ENCODE measurements at regions not wholly inside any gene's neighbourhood (a gene's known extent, or its start where the extent isn't known, plus 50 kb on each side); places are given as distances from the start of the nearest gene placed in this dataset.

DNA sequence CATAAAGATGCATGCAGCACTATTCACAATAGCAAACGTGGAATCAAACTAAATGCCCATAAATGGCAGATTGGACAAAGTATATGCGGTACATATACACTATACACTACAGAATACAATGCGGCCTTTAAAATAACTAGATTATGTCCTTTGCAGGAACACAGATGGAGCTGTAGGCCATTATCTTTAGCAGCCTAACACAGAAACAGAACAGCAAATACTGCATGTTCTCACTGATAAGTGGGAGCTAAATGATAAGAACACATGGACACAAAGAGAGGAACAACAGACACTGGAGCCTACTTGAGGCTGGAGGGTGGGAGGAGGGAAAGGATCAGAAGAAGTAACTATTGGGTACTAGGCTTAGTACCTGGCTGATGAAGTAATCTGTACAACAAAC lies 758.2 kb downstream of the TLE1 start:
- Mint-ChIP-seq H3K4me1 (ENCODE audit: low read depth) (peaks cover 4% of the 10 kb centered on the region), H3K36me3 (ENCODE audit: insufficient read depth) (no peaks in the 10 kb centered on the region), H3K27me3 (no peaks in the 10 kb centered on the region), H3K27ac (no peak overlapping the region), H3K4me3 (ENCODE audit: low read depth) (no peak overlapping the region), H3K9me3 (ENCODE audit: low read depth) (peaks cover 4% of the 10 kb centered on the region)
- no peak for DNase-seq (ENCODE audit: low spot score, unreplicated experiment)
- TF ChIP-seq, protein P1, sequence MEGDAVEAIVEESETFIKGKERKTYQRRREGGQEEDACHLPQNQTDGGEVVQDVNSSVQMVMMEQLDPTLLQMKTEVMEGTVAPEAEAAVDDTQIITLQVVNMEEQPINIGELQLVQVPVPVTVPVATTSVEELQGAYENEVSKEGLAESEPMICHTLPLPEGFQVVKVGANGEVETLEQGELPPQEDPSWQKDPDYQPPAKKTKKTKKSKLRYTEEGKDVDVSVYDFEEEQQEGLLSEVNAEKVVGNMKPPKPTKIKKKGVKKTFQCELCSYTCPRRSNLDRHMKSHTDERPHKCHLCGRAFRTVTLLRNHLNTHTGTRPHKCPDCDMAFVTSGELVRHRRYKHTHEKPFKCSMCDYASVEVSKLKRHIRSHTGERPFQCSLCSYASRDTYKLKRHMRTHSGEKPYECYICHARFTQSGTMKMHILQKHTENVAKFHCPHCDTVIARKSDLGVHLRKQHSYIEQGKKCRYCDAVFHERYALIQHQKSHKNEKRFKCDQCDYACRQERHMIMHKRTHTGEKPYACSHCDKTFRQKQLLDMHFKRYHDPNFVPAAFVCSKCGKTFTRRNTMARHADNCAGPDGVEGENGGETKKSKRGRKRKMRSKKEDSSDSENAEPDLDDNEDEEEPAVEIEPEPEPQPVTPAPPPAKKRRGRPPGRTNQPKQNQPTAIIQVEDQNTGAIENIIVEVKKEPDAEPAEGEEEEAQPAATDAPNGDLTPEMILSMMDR (IDR thresholded peaks at IDR 0.05; ENCODE audit: unreplicated experiment): no peak

DNA sequence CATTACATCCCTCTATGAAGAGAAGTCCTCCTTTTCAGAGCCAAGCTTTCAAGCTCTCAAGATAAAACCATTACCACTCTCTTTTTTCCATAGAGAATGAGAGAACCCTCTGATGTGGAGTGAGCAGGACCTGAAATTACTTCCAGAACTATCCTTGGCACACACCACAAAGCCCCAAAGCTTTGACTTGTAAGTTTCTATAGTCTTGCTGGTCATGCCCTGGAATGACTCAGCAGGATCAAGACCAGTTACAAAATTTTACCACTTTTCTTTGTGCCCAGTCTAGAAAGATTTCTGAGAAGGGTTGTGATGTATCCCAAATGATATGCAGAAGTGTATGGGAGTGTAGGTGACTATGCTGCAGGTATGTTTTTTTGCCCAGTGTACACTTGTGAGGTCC lies 760.6 kb downstream of the TLE1 start:
- peaks cover 4% of the 10 kb centered on the region for H3K4me1 Mint-ChIP-seq (ENCODE audit: low read depth)
- no peaks in the 10 kb centered on the region for H3K27me3 Mint-ChIP-seq
- H3K27ac Mint-ChIP-seq: no peak overlapping the region
- no peak for DNase-seq (ENCODE audit: low spot score, unreplicated experiment)
- H3K4me3 Mint-ChIP-seq (ENCODE audit: low read depth): no peak overlapping the region
- TF ChIP-seq, protein P1 (IDR thresholded peaks at IDR 0.05; ENCODE audit: unreplicated experiment): no peak
- peaks cover 4% of the 10 kb centered on the region for H3K9me3 Mint-ChIP-seq (ENCODE audit: low read depth)
- no peaks in the 10 kb centered on the region for H3K36me3 Mint-ChIP-seq (ENCODE audit: insufficient read depth)

DNA sequence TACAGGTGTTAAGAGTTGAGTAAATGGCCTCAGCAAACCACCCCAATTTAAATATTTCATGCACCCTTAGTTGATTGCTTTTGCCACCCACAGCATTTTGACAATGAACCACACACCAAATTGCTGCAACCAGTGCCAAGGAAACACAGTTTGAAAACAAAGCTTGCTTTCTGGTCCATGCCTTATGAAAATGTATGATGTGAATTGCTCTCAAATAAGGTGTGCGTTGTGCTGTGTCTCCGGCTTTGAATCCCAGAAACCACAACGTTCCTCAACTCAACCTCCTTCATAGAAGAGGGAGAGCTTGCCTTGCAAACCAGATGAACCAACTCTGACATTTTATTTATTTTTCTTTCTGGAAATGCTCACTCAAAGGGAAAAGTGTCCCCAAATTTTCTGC lies 762.7 kb downstream of the TLE1 start:
- no peak for DNase-seq (ENCODE audit: low spot score, unreplicated experiment)
- no peaks in the 10 kb centered on the region for H3K27me3 Mint-ChIP-seq
- TF ChIP-seq, protein P1 (IDR thresholded peaks at IDR 0.05; ENCODE audit: unreplicated experiment): no peak
- peaks cover 4% of the 10 kb centered on the region for H3K4me1 Mint-ChIP-seq (ENCODE audit: low read depth)
- H3K4me3 Mint-ChIP-seq (ENCODE audit: low read depth): no peak overlapping the region
- H3K27ac Mint-ChIP-seq: no peak overlapping the region
- peaks cover 4% of the 10 kb centered on the region for H3K9me3 Mint-ChIP-seq (ENCODE audit: low read depth)
- no peaks in the 10 kb centered on the region for H3K36me3 Mint-ChIP-seq (ENCODE audit: insufficient read depth)

DNA sequence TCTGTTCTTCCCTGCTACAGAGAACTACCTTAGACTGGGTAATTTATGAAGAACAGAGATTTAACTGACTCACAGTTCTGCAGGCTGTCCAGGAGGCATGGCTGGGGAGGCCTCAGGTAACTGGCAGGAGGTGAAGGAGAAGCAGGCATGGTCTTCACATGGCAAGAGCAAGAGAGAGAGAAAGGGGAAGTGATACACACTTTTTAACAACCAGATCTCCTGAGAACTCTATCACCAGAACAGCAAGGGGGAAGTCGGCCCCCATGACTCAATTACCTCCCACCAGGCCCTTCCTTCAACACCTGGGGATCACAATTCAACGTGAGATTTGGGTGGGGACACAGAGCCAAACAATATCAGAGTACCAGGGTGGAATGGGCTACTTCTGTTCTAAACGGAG lies 766.8 kb downstream of the TLE1 start:
- DNase-seq (ENCODE audit: low spot score, unreplicated experiment): no peak
- Mint-ChIP-seq H3K9me3 (ENCODE audit: low read depth) (peaks cover 13% of the 10 kb centered on the region), H3K4me1 (ENCODE audit: low read depth) (no peaks in the 10 kb centered on the region), H3K27me3 (no peaks in the 10 kb centered on the region), H3K27ac (no peak overlapping the region), H3K36me3 (ENCODE audit: insufficient read depth) (no peaks in the 10 kb centered on the region), H3K4me3 (ENCODE audit: low read depth) (no peak overlapping the region)
- TF ChIP-seq, protein P1 (IDR thresholded peaks at IDR 0.05; ENCODE audit: unreplicated experiment): no peak

DNA sequence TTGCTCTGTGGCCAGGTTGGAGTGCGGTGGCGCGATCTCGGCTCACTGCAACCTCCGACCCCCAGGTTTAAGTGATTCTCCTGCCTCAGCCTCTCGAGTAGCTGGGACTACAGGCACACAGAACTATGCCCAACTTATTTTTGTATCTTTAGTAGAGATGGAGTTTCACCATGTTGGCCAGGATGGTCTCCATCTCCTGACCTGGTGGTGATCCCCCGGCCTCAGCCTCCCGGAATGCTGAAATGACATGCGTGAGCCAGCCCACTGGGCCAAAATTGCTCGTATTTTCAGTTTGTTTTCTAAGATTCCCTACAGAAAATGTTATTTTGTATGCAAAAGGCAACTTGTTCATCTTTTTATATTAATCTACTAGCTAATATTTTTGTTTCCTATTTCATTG lies 782.6 kb downstream of the TLE1 start:
- Mint-ChIP-seq H3K27ac (no peak overlapping the region), H3K4me3 (ENCODE audit: low read depth) (no peak overlapping the region), H3K27me3 (no peaks in the 10 kb centered on the region), H3K9me3 (ENCODE audit: low read depth) (no peaks in the 10 kb centered on the region), H3K36me3 (ENCODE audit: insufficient read depth) (no peaks in the 10 kb centered on the region), H3K4me1 (ENCODE audit: low read depth) (peaks cover 11% of the 10 kb centered on the region)
- TF ChIP-seq, protein P1 (IDR thresholded peaks at IDR 0.05; ENCODE audit: unreplicated experiment): no peak
- DNase-seq (ENCODE audit: low spot score, unreplicated experiment): no peak

Data from progenitor cell of endocrine pancreas (in vitro differentiated cells).